ENCODE measurements at regions not wholly inside any gene's neighbourhood (a gene's known extent, or its start where the extent isn't known, plus 50 kb on each side); places are given as distances from the start of the nearest gene placed in this dataset.

GRCh38 chrX:39168609-39169008, 367.4 kb downstream of the MID1IP1 start:
- H3K27ac ChIP-seq, result no peak overlapping the region
- no peak for TF ChIP-seq CTCF (conservative IDR thresholded peaks at IDR 0.05)

- H3K27ac ChIP-seq, result no peak overlapping the region
- TF ChIP-seq CTCF (conservative IDR thresholded peaks at IDR 0.05), result no peak
Observed at GRCh38 chrX:39169976-39170375, 368.7 kb downstream of the MID1IP1 start.

- no peak for TF ChIP-seq CTCF (conservative IDR thresholded peaks at IDR 0.05)
- no peak overlapping the region for H3K27ac ChIP-seq
Observed at GRCh38 chrX:39170464-39170863, 369.2 kb downstream of the MID1IP1 start.

DNA sequence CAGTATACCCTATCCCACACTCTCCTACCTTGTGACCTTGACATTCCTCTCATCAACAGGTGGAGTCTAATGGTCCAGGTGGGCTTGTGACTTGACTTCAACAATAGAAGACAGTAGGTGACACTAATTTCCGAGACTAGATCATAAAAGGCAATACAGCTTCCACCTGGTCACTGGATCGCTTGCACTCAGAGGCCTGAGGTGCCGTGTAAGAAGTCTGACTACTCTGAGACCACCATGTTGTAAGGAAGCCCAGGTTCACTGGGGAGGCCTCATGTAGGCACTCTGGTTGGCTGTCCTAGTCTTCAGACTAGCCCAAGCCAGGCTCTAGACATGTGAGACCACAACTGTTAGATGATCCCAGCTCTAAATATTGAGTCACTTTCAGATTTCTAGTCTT, 370.4 kb downstream of the MID1IP1 start:
- H3K27ac ChIP-seq, result no peak overlapping the region
- no peak for TF ChIP-seq CTCF (conservative IDR thresholded peaks at IDR 0.05)

DNA sequence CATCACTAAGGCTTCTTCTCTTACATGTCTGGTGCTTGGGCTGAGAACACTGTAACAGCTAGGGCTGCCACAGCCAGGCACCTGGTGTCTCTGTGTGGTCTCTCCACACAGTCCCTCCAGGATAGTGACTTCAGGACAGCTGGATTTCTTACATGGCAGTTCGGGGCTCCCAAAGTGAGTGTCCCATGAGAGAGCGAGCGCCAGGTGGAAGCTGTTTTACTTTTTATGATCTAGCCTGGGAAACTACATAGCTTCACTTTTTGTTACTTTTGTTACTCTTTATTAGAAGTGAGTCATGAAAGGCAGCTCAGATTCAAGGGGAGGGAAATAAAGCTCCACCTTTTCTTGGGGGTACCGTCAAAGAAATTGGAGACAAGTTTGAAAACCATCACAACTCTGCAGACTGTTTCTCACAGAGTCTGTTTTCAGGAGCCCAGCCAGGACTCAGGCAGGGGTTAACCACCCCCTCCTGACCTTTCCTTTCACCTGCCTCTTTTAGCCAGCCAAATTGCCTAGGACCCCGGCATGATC, 373.0 kb downstream of the MID1IP1 start:
- no peak for TF ChIP-seq CTCF (conservative IDR thresholded peaks at IDR 0.05)
- H3K27ac ChIP-seq, result no peak overlapping the region

DNA sequence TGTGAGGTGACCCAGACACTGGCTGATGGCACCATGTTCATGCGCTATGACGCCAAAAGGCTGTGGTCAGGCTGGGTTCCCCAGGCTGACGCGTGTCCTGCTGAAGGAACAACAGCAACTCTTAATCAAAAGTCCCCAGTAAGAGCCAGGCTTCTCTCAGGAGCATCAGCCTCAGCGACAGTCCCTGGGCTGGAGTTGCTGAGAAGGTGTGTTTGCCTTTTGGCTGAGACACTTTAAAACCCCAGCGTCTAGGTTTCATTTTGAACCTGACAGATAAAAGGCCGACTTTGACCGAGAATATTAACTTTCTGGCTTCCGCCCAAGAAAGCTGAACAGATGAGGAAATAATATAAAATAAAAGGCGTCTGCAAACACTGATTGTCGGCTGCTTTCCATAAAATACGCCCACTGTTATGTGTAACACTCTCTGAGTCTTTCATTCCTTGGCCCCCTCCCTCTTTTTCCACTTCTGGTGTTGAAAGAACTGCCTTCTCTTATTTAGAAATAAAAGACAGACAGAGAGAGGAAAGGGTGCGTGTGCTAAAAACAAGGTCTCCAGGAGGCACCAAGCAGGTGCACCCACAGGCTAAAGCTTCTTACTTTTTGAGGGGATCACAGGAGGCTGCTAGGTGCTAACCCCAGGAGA, 373.6 kb downstream of the MID1IP1 start:
- H3K27ac ChIP-seq, result peak overlapping the region; percentile 14; the same call in 1 of the 2 replicates
- TF ChIP-seq CTCF (conservative IDR thresholded peaks at IDR 0.05), result no peak

GRCh38 chrX:39175418-39176057, 374.3 kb downstream of the MID1IP1 start:
- H3K27ac ChIP-seq, result peak overlapping the region; percentile 14; the same call in 1 of the 2 replicates

More at GRCh38 chrX:39175418-39176057, 374.3 kb downstream of the MID1IP1 start:
- TF ChIP-seq CTCF (conservative IDR thresholded peaks at IDR 0.05), result no peak

All from VCaP (cell line).